H9 (cell line): ENCODE measurements at regions not wholly inside any gene's neighbourhood (a gene's known extent, or its start where the extent isn't known, plus 50 kb on each side); places are given as distances from the start of the nearest gene placed in this dataset.

Experiments
- DNase-seq: peaks from one replicate; pipeline ENCODE4 v3.0.0-alpha.2; 2017
- H2AFZ ChIP-seq: one replicate; pipeline ENCODE4 v1.6.1; 2013; ENCODE audit warnings: mild to moderate bottlenecking, low read length, control low read depth, moderate library complexity
- H2AK5ac ChIP-seq: 2 replicates; pipeline ENCODE4 v1.6.1; 2013; ENCODE audit warnings: low read length, control low read depth, mixed read lengths; ENCODE audit not compliant: insufficient read length
- H2BK120ac ChIP-seq: one replicate; pipeline ENCODE4 v1.6.1; 2013; ENCODE audit warnings: low read depth, mild to moderate bottlenecking, low read length, control low read depth, inconsistent platforms; ENCODE audit not compliant: poor library complexity, severe bottlenecking
- H2BK12ac ChIP-seq: 2 replicates; pipeline ENCODE4 v1.6.1; 2013; ENCODE audit warnings: low read length, control low read depth, mixed read lengths, low read depth; ENCODE audit not compliant: insufficient read length
- H2BK15ac ChIP-seq: 2 replicates; pipeline ENCODE4 v1.6.1; 2013; ENCODE audit warnings: low read depth, low read length, control low read depth
- H2BK20ac ChIP-seq: one replicate; pipeline ENCODE4 v1.6.1; 2013; ENCODE audit warnings: low read depth, mild to moderate bottlenecking, low read length, control low read depth, inconsistent platforms; ENCODE audit not compliant: poor library complexity, severe bottlenecking
- H2BK5ac ChIP-seq: 2 replicates; pipeline ENCODE4 v1.6.1; 2013; ENCODE audit warnings: low read length, control low read depth, mixed read lengths; ENCODE audit not compliant: insufficient read length
- H3K14ac ChIP-seq: 2 replicates; pipeline ENCODE4 v1.6.1; 2013; ENCODE audit warnings: low read length, control low read depth; ENCODE audit not compliant: insufficient read depth
- H3K18ac ChIP-seq: 2 replicates; pipeline ENCODE4 v1.6.1; 2013; ENCODE audit warnings: low read depth, mild to moderate bottlenecking, mixed read lengths, low read length, control low read depth; ENCODE audit not compliant: insufficient read length
- H3K23ac ChIP-seq: 2 replicates; pipeline ENCODE4 v1.6.1; 2013; ENCODE audit warnings: low read length, control low read depth, mixed read lengths, low read depth; ENCODE audit not compliant: insufficient read length
- H3K23me2 ChIP-seq: 2 replicates; pipeline ENCODE4 v1.6.1; 2013; ENCODE audit warnings: low read depth, mild to moderate bottlenecking, mixed read lengths, low read length, control low read depth; ENCODE audit not compliant: insufficient read length, poor library complexity, severe bottlenecking
- H3K27ac ChIP-seq: 2 replicates; pipeline ENCODE4 v1.5.1; 2013; ENCODE audit warnings: low read length, control low read depth, mixed read lengths, low read depth; ENCODE audit not compliant: insufficient read length
- H3K27me3 ChIP-seq: 2 replicates; pipeline ENCODE4 v1.6.1; 2013; ENCODE audit warnings: low read length, control low read depth, inconsistent platforms; ENCODE audit not compliant: insufficient read depth
- H3K4ac ChIP-seq: 2 replicates; pipeline ENCODE4 v1.6.1; 2013; ENCODE audit warnings: low read depth, mild to moderate bottlenecking, control low read depth, inconsistent platforms, low read length, moderate library complexity
- H3K4me1 ChIP-seq: 2 replicates; pipeline ENCODE4 v1.6.1; 2013; ENCODE audit warnings: low read length, control low read depth, inconsistent platforms; ENCODE audit not compliant: insufficient read depth
- H3K4me2 ChIP-seq: 2 replicates; pipeline ENCODE4 v1.6.1; 2013; ENCODE audit warnings: low read length, control low read depth, mixed read lengths; ENCODE audit not compliant: insufficient read length, insufficient read depth
- H3K56ac ChIP-seq: 2 replicates; pipeline ENCODE4 v1.6.1; 2013; ENCODE audit warnings: low read depth, mild to moderate bottlenecking, mixed read lengths, low read length, control low read depth; ENCODE audit not compliant: insufficient read length
- H3K79me1 ChIP-seq: 2 replicates; pipeline ENCODE4 v1.6.1; 2013; ENCODE audit warnings: low read depth, mild to moderate bottlenecking, moderate library complexity, low read length, control low read depth, inconsistent platforms; ENCODE audit not compliant: insufficient read depth, poor library complexity, severe bottlenecking
- H3K79me2 ChIP-seq: 2 replicates; pipeline ENCODE4 v1.6.1; 2013; ENCODE audit warnings: low read length, control low read depth, inconsistent platforms; ENCODE audit not compliant: insufficient read depth
- H3K9ac ChIP-seq: 2 replicates; pipeline ENCODE4 v1.6.1; 2013; ENCODE audit warnings: low read length, control low read depth, mixed read lengths; ENCODE audit not compliant: insufficient read length; ENCODE audit errors: extremely low read depth
- H3K9me3 ChIP-seq: one replicate; pipeline ENCODE4 v1.6.1; 2013; ENCODE audit warnings: low read depth, low read length, inconsistent platforms; ENCODE audit not compliant: control insufficient read depth
- H3T11ph ChIP-seq: one replicate; pipeline ENCODE4 v1.6.1; 2013; ENCODE audit warnings: mild to moderate bottlenecking, low read length, control low read depth, inconsistent platforms
- H4K20me1 ChIP-seq: one replicate; pipeline ENCODE4 v1.6.1; 2013; ENCODE audit not compliant: control insufficient read depth, insufficient read length, insufficient read depth
- H4K5ac ChIP-seq: 2 replicates; pipeline ENCODE4 v1.6.1; 2013; ENCODE audit warnings: low read depth, mild to moderate bottlenecking, mixed read lengths, low read length, control low read depth; ENCODE audit not compliant: insufficient read length
- H4K8ac ChIP-seq: replicated peaks from 2 replicates; pipeline ENCODE4 v1.6.1; 2013; ENCODE audit warnings: low read length, control low read depth, mixed read lengths, low read depth; ENCODE audit not compliant: insufficient read length
- H4K91ac ChIP-seq: 2 replicates; pipeline ENCODE4 v1.6.1; 2013; ENCODE audit warnings: low read depth, mild to moderate bottlenecking, moderate library complexity, mixed read lengths, low read length, control low read depth; ENCODE audit not compliant: insufficient read length
- H3K27ac Mint-ChIP-seq, 3 experiments: 2 replicates in 2 of 3; 3 replicates in 1 of 3; pipeline ENCODE4 v1.8.0; 2020 to 2021; ENCODE audit warnings: mixed read lengths in 3 of 3, mild to moderate bottlenecking in 1 of 3, moderate library complexity in 1 of 3
- H3K27me3 Mint-ChIP-seq: 2 replicates; pipeline ENCODE4 v1.8.0; 2021; ENCODE audit warnings: low read depth, mild to moderate bottlenecking, moderate library complexity, mixed read lengths
- H3K36me3 Mint-ChIP-seq, 3 experiments: 2 replicates in 2 of 3; 3 replicates in 1 of 3; pipeline ENCODE4 v1.8.0; 2020 to 2021; ENCODE audit warnings: low read depth in 3 of 3, mixed read lengths in 3 of 3; ENCODE audit not compliant: insufficient read depth in 1 of 3
- H3K4me1 Mint-ChIP-seq, 2 experiments: 2 replicates each; pipeline ENCODE4 v1.8.0; 2020; ENCODE audit warnings: mixed read lengths in 2 of 2
- H3K4me3 Mint-ChIP-seq, 2 experiments: 2 replicates in 1 of 2; 3 replicates in 1 of 2; pipeline ENCODE4 v1.8.0; 2020 to 2021; ENCODE audit warnings: mild to moderate bottlenecking in 2 of 2, mixed read lengths in 2 of 2, moderate library complexity in 1 of 2
- H3K9me3 Mint-ChIP-seq, 2 experiments: 2 replicates in 1 of 2; 3 replicates in 1 of 2; pipeline ENCODE4 v1.8.0; 2020; ENCODE audit warnings: mild to moderate bottlenecking in 2 of 2, mixed read lengths in 2 of 2, moderate library complexity in 1 of 2
- CTCF ChIP-seq: fragments of 200-600 bp; sonication (generic); conservative IDR thresholded peaks from 3 replicates; pipeline ENCODE4 v1.8.0; 2021; ENCODE audit warnings: antibody characterized with exemption, mild to moderate bottlenecking
- WGBS: extraction: QIAGEN DNeasy Blood & Tissue Kit; methylation state at CpG from one replicate; pipeline ENCODE4 v1.1.7; 2013; ENCODE audit warnings: missing lambda C conversion rate, low lambda C conversion rate, mixed read lengths; ENCODE audit not compliant: insufficient read length; ENCODE audit errors: extremely low coverage; 5-methylcytosine and 5-hydroxymethylcytosine counted together

DNA sequence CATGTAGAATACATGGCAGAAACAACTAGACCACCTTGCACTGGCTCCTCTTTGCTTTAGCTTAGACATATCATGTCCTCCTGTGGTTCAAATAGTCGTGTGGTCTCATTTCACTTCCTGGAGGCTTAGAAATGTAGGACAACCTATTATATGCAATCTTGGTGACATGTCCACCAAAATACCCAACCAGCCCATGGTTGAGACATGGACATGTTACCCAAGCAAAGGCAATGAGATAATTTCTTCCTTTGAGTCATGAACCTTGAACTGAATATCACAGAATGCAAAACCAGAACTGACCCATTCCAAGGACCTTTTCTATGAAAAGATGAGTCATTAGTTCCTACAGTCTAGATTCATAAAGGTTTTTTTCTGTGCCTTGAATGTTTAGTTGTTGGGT lies 309.0 kb upstream of the MDFIC2 start:
- H3K4me3 Mint-ChIP-seq, result no peak overlapping the region
- Histone ChIP-seq H3K4ac (no peak overlapping the region), H2AFZ (no peak overlapping the region), H2BK15ac (no peak overlapping the region), H2BK120ac (no peak overlapping the region), H3T11ph (no peak overlapping the region), H3K27ac (no peak overlapping the region), H3K9me3 (no peaks in the 10 kb centered on the region), H3K79me1 (no peaks in the 10 kb centered on the region), H3K4me2 (no peak overlapping the region), H2BK20ac (no peak overlapping the region), H4K20me1 (no peaks in the 10 kb centered on the region), H4K91ac (no peak overlapping the region), H3K79me2 (no peaks in the 10 kb centered on the region), H2BK5ac (no peak overlapping the region), H3K9ac (no peak overlapping the region), H3K23ac (no peak overlapping the region), H2AK5ac (no peak overlapping the region), H3K23me2 (no peaks in the 10 kb centered on the region), H3K14ac (no peak overlapping the region), H3K4me1 (peaks cover 4% of the 10 kb centered on the region), H3K27me3 (no peaks in the 10 kb centered on the region), H3K56ac (no peak overlapping the region), H2BK12ac (no peak overlapping the region), H4K5ac (no peak overlapping the region), H4K8ac (no peak overlapping the region), H3K18ac (no peak overlapping the region)
- peaks cover 11 to 20% of the 10 kb centered on the region in 2 experiments for H3K4me1 Mint-ChIP-seq
- WGBS, result no CpG with 5 or more reads among the region's 1 CpG
- no peaks in the 10 kb centered on the region for H3K27me3 Mint-ChIP-seq
- H3K9me3 Mint-ChIP-seq, result peaks cover 4 to 7% of the 10 kb centered on the region in 2 experiments; a peak in 3 of 5 replicates
- H3K36me3 Mint-ChIP-seq, result peaks cover 5 to 8% (median 5%) of the 10 kb centered on the region in 3 experiments; a peak in 6 of 7 replicates
- DNase-seq, result no peak
- no peak for TF ChIP-seq CTCF
- no peak overlapping the region for H3K27ac Mint-ChIP-seq
